HG02642 (cell line): ENCODE measurements at regions not wholly inside any gene's neighbourhood (a gene's known extent, or its start where the extent isn't known, plus 50 kb on each side); places are given as distances from the start of the nearest gene placed in this dataset.

Experiments used
- ATAC-seq: cut with Tn5 transposase; IDR thresholded peaks from one replicate; pipeline ENCODE4 v1.9.1; 2021; ENCODE audit warnings: mild to moderate bottlenecking; ENCODE audit not compliant: unreplicated experiment, poor library complexity

DNA sequence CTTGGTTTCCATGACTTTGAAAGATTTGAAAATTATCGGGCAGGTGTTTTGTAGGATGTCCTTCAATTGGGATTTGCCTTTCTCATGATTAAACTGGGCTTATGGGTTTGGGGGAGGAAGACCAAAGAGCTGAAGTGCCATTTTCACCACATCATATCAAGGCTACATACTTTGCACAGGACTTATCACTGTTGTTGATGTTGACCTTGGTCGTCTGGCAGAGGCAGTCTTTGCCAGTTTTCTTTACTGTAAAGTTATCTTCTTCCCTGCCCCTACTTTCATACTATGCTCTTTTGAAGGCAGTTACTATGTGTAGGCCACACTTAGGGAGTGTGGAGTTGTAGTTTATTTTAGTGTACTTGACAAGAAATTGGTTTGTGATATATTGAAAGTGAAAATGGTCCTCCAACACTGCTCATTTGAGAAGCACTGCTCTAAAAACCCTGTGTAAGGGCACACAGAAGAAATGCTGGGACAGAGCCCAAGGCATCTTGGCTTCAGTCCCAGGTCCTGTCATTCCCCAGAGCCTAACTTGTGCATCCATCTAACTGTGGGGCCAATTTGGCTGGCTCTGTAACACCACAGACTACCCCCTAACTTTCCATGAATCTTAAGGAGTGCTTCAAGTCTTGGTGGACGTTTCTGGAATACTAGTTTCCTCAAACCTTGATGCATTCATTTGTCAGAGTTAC is 384.9 kb downstream of the KCNRG start:
- ATAC-seq: no peak

DNA sequence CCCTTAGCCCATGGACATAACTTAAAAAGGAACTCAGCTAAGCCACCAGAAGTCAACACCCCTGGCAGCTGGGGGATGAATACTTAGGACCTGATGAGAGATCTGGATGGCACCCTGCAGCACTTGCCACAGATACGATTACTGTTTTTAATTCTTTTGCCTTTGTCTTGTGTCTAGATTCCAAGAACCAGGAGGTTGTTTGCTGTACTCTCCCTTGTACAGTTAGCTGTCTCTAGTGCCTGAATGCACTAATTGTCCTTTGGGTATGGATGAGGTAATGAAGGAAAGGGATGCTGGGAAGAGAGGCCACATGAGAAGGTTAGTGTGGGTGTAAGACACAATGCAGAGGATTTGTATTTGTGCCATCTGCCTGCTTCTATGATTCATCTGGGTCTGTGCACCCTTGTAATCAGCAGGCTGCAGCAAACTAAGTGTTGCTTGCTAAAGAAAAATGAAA is 385.8 kb downstream of the KCNRG start:
- no peak for ATAC-seq

DNA sequence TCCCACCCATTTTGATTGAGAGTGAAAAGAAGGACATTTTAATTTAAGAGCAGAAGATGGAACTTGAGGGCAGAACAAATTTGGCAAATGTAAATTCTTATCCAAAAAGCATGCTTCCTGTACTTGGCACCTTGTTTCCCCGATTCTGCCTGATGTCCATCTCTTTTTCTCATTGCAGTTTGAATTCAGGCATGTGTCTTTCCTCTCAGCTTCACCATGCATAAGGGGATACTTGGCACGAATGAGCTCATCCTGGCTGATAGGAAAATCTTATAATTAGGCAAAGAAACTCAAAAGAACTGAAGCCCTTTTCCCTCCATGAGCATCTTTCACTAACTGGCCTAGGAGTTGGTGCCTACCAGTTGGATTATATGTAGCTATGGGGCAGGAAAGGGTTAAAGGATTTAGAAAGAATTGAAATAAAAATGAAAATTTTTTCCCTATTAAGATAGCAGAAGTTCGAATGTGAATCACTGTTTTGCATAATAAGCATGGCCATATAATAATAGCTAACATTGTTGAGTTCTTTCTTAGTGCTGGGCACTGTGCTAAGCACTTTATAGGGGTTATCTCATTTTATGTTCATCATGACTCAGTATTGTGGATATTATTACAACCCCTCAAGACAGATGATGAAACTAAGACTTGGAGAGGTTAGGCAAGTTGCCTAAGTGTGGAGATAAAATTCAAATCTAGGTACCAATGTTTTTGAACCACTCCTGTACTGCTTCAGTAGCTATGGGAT is 386.6 kb downstream of the KCNRG start:
- ATAC-seq: no peak

DNA sequence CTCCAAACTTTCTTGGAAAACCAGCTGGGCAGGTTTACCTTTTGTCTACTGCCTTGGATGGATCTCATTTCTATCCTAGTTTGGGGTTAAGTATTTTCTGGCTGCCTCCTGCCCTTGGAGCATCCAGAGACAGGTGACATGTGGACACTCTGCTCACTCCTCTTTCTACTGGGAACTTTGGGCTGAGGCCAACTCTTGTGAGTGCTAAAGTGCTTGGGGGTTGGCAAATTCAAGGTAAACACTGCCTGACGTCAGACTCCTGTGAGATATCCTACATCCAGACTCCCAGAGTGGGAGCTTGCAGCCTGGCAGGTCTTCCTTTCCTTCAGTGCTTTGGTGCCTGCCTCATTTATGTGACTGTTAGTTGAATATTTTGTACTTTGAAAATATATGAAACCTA is 388.1 kb downstream of the KCNRG start:
- no peak for ATAC-seq

DNA sequence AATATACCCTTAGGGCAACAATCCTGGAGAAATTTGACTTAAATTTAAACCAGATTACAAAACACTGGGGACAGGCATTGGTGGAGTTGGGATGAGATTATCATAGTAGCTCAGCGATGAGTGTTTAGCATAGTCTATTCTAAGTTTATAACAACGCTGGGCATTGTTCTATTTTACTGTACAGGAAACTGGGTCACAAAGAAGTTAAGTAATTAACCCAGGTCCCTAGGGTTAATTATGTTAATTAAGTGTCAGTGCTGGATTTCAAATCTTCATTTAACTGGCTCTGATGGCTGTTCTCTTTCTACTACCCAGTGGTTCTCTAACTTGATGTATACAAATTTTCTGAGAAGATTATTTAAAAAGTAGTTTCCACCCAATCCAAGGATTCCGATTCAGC is 388.9 kb downstream of the KCNRG start:
- no peak for ATAC-seq

DNA sequence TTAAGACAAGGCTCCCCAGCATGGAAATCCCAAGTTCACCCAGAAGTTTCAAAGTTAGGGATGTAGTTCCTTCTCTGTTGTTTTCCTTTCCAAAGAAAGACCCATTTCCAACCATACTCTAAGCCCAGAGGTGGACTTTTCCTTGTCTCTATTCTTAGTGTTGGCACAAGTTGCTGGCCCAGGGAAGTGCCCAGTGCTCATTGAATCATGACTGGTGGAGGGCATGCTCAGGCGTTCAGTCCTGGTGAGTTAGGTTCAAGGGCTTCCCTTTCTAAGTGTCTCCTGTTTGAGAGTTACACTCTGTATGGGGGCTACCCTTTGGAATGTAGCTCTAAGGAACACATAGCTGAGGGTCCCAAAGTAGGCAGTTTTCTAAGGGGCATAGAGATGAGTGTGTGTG is 389.5 kb downstream of the KCNRG start:
- ATAC-seq: no peak

DNA sequence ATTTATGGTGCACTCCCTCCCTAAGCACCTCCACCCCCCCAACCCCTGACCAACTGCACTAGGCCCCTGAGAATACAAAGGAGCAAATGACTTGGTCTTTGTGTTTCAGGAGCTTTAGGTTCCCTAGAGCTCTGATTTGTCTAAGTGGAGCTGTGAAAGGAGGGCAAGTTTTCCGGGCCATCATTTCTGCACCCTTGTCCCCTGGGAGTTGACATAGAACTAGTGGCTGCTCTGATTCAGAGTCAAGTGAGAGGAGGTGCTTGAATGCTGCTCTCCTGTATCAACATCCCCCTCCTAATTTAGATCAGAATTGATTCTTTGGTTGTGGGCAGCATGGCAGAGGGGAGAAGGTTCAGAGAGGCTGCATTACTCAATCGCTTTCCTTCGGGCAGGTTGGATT is 391.6 kb downstream of the KCNRG start:
- ATAC-seq: no peak

DNA sequence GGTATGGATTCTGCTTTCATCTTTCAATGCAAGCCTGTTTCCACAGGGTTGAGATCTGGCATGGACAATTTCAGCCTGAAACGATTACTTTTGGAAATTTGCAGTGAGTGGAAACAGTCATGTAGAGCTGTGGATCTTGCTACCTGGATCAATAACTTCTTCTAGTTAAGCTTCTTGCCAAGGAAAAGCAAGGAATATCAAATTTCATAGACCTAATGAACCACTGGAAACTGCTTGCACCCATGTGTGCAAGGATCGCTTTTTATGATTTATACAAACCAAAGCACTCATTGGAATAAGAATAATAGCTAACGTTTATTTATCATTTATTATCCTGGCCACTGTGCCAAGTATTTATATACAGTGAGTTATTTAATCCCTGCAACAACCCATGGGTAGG is 392.8 kb downstream of the KCNRG start:
- no peak for ATAC-seq

DNA sequence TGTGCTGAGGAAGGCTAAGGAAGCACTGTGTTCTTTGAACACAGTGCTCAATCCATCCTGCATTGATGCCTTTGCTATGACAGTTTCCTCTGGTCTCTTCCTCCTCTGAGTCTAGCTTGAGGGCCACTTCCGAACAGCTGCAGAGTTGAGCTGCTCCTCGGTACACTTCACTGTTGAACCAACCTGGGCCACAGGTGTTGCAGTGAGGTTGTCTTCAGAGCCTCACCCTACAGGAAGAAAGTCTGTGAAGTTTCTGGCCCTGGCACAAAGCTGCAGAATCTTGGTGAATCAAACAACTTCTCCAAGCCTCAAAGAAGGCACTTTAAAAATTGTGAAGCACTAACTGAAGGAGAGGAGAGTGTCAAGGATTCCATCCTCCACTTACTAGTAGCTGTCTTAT is 394.0 kb downstream of the KCNRG start:
- no peak for ATAC-seq

DNA sequence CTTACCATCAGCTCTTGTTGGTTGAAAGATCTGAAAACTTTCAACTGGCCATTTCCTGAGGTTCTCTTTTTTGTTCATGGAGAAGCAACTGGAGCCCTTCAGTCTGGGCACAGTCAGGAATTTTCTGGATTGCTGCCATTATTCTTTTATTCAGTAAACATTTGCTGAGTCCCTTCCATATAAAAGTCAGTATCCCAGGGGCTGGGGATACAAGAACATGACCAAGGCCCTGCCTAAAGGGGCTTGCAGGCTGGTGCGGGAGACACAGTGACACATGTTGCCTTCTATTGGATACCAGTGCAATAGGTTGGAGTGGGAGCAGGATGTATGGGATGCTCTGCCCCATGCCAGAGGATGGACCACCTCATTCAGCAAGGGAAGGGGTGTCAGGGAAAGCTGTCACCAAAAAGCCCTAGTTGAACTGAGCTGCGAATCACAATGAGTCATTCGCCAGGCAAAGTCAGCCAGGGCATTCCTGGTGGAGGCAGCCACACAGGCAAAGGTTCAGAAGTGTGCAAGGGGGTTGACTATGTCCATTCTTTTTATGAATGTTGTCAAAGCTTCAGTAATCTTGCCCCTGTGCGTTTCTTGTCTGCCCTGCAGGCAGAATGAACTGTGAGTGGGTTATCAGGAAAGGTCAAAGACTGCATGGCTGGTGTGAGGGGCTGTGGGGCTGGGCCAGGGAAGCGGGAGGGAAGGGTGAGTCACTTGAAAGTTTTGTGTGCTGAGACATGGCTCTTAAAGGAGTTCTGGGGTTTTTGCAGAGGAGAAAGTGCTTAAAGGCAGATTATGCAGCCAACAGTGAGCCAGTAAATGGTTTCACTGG is 395.9 kb downstream of the KCNRG start:
- no peak for ATAC-seq

DNA sequence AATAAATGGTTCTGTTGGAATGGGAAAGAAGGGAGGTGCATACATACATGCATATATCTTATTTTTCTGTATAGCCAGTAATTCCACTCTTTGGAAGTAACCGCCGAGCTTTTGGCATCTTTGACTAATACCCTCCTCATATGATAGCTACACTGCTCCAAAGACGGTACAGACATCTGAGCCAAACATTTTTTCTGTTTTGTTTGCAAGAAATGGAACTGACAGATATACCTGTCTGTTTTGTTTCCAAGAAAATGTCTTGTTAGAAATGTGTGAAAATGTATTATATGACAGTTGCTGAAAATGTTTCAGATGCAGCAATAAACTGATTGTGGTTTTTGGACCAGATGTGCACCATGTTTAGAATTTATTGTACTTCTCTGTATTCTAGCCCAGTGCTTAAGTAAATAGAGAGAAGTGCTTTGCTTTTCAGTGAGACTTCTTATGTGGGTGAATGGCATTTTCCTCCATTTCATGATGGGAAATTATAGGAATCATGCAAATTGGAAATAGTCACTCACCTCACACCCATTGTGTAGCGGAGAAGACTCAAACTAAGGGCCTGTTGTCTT is 396.9 kb downstream of the KCNRG start:
- ATAC-seq: no peak

DNA sequence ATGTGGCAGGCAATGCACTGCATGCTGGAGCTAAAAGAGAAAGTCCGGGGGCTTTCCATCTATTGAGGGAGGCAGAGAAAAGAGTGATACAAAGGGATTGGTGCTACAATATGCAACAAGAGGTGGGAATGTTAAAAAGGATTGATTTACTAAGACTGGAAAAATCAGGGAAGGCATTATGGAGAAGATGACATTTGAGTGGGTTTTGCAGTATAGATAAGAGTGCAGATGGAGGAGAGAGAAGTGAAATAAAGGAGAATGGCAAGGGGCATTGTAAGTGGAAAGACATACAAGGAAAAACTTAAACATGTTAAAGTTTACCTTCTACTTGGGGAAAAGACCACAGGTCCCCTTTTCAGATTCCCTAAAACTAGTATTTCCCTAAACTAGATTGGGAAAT is 399.4 kb downstream of the KCNRG start:
- ATAC-seq: no peak

DNA sequence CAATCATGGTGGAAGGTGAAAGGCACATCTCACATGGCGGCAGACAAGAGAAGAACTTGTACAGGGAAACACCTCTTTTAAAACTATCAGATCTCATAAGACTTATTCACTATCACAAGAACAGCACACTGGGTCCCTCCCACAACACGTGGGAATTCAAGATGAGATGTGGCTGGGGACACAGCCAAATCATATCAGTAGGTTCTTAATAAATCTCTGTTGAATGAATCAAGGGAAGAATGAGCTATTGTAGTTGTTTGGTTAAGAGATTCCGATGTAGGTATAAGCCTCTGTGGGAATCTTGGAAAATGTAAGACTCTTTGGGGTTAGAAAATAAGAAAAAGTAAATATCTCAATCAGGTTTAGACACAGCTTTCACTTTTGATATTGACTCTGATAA is 400.2 kb downstream of the KCNRG start:
- no peak for ATAC-seq

DNA sequence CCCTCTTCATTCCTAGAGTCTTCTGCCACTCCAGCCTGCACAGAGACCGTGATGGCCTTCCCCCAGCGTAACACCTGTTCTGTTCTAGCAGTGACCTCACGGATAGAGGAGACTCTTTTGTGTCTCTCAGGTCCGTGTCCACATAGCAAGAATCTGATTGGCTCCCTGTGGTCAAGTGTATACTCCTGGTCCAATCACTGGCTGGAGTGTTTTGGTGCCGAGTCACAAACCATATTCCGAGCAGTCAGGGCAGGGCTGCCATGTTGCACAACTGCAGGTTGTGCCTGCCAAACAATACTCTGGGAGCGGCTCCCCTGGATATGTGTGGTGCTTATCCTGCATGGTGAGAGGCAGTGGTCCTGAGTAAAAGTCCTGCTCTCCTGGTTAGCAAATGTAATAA is 402.4 kb downstream of the KCNRG start:
- ATAC-seq: no peak

DNA sequence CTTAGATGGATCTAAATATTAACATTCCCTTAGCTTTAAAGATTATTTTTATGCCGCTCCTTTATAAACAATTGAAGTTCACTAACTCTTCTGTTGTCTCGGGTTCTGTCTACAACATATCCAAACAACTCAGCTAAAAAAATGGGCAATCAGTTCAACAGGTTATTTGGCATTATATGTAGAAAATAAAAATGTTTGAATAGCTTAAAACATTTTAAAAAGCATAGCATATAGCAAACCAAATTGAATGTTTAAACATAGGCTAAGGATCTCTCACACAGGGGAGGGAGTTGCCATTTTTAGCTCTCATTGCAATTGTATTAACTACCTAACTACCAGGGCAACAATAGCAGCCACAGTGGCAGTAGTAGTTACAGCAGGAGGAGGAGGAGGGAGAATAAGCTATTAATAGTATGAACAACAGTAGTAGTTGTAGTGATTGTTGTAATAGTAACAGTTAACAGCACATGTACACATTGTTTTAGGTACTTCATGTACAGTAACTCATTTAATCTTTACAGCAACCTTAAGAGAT is 404.2 kb downstream of the KCNRG start:
- no peak for ATAC-seq

DNA sequence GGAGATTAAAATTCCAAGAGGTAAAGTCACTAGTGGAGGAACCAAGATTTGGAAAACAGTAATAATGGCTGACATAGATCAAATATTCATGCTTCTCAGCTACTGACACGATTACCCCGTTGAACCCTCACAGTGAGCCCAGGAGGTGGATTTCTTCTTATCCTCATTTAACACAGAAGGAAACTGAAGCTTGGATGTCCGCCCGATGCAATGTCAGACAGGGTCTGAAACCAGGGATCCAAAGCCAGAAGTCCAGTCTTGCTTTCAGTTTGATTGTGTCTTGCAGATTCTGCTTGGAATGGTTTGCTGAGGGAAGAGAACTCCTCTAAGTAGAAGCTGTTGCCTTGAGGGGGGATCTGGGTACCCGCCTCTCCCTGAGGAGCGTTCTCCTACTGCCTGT is 404.7 kb downstream of the KCNRG start:
- no peak for ATAC-seq

DNA sequence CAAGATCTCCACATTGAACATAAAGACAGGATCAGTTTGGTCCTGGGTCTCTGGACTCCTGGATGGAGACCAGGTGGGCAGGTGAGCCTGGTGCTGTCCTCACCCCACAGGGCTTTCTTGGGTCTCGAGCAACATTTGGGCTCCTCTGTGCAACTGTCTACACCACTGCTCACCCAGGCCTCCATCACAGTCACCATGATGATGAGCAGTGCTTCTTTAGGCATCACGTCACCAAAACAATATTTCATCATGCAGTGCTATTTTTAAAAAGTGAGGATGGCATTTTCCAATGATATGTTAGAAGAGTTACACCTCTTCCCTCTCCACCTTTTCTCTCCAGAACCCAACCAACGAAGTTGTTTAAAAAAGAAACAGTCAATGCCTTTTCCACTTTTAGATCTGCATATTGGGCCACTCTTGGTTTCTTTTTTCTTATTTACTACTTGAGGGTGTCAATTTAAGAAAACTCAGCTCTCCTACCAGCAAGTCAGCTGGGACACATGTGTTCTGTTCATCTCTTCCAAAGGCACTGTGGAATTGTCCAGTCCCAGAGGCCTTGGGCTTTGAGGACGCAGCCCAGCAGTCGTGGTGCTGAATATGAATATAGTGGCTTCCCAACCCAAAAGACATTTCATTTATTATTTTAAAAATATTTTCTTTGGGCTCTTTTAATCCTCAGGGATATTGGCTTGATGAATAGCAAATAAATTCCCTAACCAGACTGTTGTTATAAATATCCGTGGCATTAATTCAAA is 405.7 kb downstream of the KCNRG start:
- ATAC-seq: no peak

DNA sequence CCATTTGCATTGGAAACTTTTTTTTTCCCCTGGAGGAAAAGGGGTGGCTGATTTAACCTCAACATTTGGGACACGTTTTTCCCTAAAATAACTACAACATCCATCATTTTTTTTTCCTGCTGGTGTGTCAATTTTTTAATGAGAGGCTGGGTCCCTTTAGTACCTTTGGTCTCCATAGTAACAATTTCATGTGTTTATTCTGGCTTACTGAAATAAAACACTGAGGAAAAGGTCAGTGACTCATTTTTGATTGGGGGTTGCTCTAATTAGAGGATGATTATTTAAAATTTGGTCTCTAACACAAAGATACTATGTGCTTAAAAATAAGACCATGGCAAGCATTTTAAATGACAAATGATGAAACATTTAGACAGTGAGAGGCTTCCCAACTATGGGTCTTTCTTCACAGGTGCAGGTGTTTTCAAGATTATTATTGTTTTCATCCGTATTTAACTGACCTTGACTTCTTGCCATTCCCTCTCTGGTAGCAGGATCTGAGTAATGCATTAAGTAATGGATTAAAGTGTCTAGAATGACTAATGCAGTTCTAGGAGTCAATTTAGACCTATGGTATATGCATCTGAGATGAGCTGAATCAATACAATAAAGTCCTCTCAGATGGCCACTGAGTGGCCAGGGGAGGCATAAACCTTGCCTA is 406.4 kb downstream of the KCNRG start:
- no peak for ATAC-seq
